Smooth muscle cell (in vitro differentiated cells): ENCODE measurements at regions not wholly inside any gene's neighbourhood (a gene's known extent, or its start where the extent isn't known, plus 50 kb on each side); places are given as distances from the start of the nearest gene placed in this dataset.

Experiments
- DNase-seq: peaks from one replicate; lab custom pipeline; 2025; ENCODE audit not compliant: unreplicated experiment; lab: John Stamatoyannopoulos, UW
- H2AFZ ChIP-seq: fragments of 200-600 bp; sonication (generic); 2 replicates; pipeline ENCODE4 v1.6.0; 2016; ENCODE audit warnings: antibody characterized with exemption, low read depth, mild to moderate bottlenecking
- H3F3A ChIP-seq: fragments of 200-600 bp; sonication (generic); 2 replicates; pipeline ENCODE4 v1.6.0; 2017; ENCODE audit warnings: antibody characterized with exemption, low read depth
- H3K27ac ChIP-seq: fragments of 200-600 bp; sonication (generic); 2 replicates; pipeline ENCODE4 v1.5.1; 2016; ENCODE audit warnings: low read depth, mild to moderate bottlenecking
- H3K27me3 ChIP-seq: fragments of 200-600 bp; sonication (generic); 2 replicates; pipeline ENCODE4 v1.6.1; 2016; ENCODE audit warnings: low read depth, mild to moderate bottlenecking
- H3K36me3 ChIP-seq: fragments of 200-600 bp; sonication (generic); 2 replicates; pipeline ENCODE4 v1.5.1; 2016; ENCODE audit warnings: low read depth
- H3K4me1 ChIP-seq: fragments of 200-600 bp; sonication (generic); 2 replicates; pipeline ENCODE4 v1.5.1; 2016; ENCODE audit warnings: low read depth
- H3K4me2 ChIP-seq: fragments of 200-600 bp; sonication (generic); 2 replicates; pipeline ENCODE4 v1.6.0; 2016; ENCODE audit warnings: mild to moderate bottlenecking
- H3K4me3 ChIP-seq: fragments of 200-600 bp; sonication (generic); 2 replicates; pipeline ENCODE4 v1.5.1; 2016; ENCODE audit warnings: mild to moderate bottlenecking
- H3K79me2 ChIP-seq: fragments of 200-600 bp; sonication (generic); 2 replicates; pipeline ENCODE4 v1.6.0; 2016; ENCODE audit warnings: low read depth, mild to moderate bottlenecking
- H3K9ac ChIP-seq: fragments of 200-600 bp; sonication (generic); 2 replicates; pipeline ENCODE4 v1.6.0; 2016; ENCODE audit warnings: low read depth
- H3K9me3 ChIP-seq: fragments of 200-600 bp; sonication (generic); replicated peaks from 2 replicates; pipeline ENCODE4 v1.5.1; 2016; ENCODE audit warnings: low read depth
- H4K20me1 ChIP-seq: fragments of 200-600 bp; sonication (generic); 2 replicates; pipeline ENCODE4 v1.6.0; 2016; ENCODE audit warnings: low read depth
- WGBS: methylation state at CpG from one replicate; pipeline ENCODE4 v1.1.7; 2016; ENCODE audit warnings: low lambda C conversion rate; 5-methylcytosine and 5-hydroxymethylcytosine counted together
- TF ChIP-seq, protein P1 (sequence below): fragments of 200-600 bp; sonication (generic); IDR thresholded peaks from 2 replicates; pipeline ENCODE4 v1.5.1; 2017; ENCODE audit warnings: borderline replicate concordance, mild to moderate bottlenecking, antibody characterized with exemption; ENCODE audit not compliant: insufficient read depth, poor library complexity, severe bottlenecking

DNA sequence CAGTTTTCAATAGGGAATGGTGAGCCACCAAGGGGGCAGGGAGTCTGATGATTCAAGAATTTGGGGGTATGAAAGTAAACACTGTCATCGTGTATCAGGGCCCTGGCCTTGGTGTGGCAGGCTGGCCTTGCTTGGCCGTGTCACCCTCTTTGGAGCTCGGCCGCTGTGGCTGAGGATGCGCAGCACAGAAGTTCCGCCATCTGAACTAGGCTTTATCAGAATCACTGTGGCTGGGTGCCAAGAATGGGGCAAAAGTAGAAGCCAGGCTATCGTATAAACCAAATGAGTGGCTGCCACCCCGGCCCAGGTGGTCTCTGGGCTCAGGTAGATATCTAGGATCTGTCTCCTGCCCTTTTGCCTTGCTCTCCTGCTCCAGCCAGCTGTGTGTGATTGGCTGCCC is 137.4 kb downstream of the PAPOLA start:
- WGBS: 92% methylated on average over 8 of the region's 8 CpGs

DNA sequence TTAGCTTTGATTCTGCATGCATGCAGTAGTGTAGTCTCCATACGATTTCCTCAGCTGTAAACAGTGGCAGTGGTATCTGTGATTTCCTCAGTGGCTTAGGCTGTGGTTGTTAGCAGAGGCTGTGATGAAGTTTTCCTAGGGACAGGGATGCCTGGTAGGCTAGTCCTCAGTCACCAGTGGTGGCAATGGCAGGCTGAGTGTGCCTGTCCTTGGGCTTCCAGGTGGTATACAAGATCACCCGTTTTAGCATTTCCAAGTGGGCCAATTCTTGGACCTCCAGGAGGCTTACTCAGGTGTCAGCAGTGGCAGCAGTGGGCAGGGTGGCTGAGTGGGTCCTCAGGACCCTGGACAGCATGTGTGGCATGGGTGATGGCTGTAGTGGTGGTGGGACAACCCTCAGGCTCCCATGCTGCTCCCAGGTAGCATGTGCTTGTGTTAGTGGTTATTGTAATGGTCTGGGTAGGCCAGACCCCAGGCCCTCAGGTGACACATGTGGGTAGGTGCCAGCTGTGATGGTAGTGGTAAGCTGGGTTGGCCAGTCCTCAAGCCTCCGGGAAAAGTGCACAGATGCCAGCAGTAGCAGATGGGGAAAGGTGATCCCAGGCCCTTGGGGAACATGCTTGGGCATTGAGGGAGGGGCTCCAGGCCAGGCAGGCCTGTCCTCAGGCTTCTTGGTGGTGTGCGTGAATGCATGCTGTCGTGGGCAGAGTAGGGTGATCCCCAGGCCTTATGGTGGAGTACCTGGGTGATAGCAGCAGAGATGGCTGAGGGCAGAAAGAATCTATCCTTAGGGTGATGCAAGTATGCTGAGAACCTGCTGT is 146.5 kb downstream of the PAPOLA start:
- DNase-seq: no peak
- no peaks in the 10 kb centered on the region for H3K4me1 ChIP-seq
- H3K4me3 ChIP-seq: no peak overlapping the region
- H3K4me2 ChIP-seq: no peak overlapping the region
- no peaks in the 10 kb centered on the region for H3K36me3 ChIP-seq
- H3K9ac ChIP-seq: no peak overlapping the region
- WGBS: 86% methylated on average over 5 of the region's 5 CpGs
- no peaks in the 10 kb centered on the region for H4K20me1 ChIP-seq
- TF ChIP-seq, protein P1, sequence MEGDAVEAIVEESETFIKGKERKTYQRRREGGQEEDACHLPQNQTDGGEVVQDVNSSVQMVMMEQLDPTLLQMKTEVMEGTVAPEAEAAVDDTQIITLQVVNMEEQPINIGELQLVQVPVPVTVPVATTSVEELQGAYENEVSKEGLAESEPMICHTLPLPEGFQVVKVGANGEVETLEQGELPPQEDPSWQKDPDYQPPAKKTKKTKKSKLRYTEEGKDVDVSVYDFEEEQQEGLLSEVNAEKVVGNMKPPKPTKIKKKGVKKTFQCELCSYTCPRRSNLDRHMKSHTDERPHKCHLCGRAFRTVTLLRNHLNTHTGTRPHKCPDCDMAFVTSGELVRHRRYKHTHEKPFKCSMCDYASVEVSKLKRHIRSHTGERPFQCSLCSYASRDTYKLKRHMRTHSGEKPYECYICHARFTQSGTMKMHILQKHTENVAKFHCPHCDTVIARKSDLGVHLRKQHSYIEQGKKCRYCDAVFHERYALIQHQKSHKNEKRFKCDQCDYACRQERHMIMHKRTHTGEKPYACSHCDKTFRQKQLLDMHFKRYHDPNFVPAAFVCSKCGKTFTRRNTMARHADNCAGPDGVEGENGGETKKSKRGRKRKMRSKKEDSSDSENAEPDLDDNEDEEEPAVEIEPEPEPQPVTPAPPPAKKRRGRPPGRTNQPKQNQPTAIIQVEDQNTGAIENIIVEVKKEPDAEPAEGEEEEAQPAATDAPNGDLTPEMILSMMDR: no peak
- H3K27ac ChIP-seq: no peak overlapping the region
- no peaks in the 10 kb centered on the region for H3K9me3 ChIP-seq
- H3K79me2 ChIP-seq: no peaks in the 10 kb centered on the region
- H3F3A ChIP-seq: no peaks in the 10 kb centered on the region
- H2AFZ ChIP-seq: no peak overlapping the region
- no peaks in the 10 kb centered on the region for H3K27me3 ChIP-seq

More for the DNA sequence above, 137.4 kb downstream of the PAPOLA start:
- Histone ChIP-seq H3K36me3 (no peaks in the 10 kb centered on the region), H3K4me2 (no peak overlapping the region), H3K79me2 (no peaks in the 10 kb centered on the region), H2AFZ (no peak overlapping the region), H3F3A (no peaks in the 10 kb centered on the region), H3K9ac (no peak overlapping the region), H3K4me1 (no peaks in the 10 kb centered on the region), H3K27me3 (no peaks in the 10 kb centered on the region), H3K9me3 (no peaks in the 10 kb centered on the region), H3K27ac (no peak overlapping the region), H4K20me1 (no peaks in the 10 kb centered on the region), H3K4me3 (no peak overlapping the region)
- TF ChIP-seq, protein P1: no peak
- no peak for DNase-seq

DNA sequence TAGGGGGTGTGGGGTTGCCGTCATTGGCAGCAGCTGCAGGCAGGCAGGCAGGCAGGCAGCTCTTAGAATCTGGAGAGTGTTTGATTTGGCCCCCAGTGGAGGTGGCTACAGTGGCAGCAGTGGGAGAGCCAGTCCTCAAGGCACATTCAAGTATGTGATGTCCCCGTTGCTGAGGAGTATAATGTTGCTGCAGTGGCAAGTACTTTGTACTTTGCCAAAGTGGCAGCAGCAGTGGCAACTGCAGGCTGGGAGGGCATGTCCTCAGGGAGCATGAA is 147.1 kb downstream of the PAPOLA start:
- TF ChIP-seq, protein P1: no peak
- Histone ChIP-seq H3K27ac (no peak overlapping the region), H3K36me3 (no peaks in the 10 kb centered on the region), H3F3A (no peaks in the 10 kb centered on the region), H3K79me2 (no peaks in the 10 kb centered on the region), H3K27me3 (no peaks in the 10 kb centered on the region), H3K4me3 (no peak overlapping the region), H3K4me2 (no peak overlapping the region), H3K4me1 (no peaks in the 10 kb centered on the region), H3K9ac (no peak overlapping the region), H4K20me1 (no peaks in the 10 kb centered on the region), H3K9me3 (no peaks in the 10 kb centered on the region), H2AFZ (no peak overlapping the region)
- 84% methylated on average over 2 of the region's 2 CpGs for WGBS
- no peak for DNase-seq

DNA sequence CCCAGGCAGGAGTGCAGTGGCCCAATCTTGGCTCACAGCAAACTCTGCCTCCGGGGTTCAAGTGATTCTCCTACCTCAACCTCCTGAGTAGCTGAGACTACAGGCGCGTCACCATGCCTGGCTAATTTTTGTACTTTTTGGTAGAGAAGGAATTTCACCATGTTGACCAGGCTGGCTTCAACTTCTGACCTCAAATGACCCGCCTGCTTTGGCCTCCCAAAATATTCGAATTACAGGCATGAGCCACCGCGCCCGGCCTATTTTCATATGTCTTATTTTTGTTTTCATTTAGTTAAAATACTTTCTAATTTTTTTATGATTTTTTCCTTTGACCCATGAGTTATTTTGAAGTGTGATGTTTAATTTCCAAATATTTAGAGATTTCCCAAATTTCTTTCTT is 143.6 kb upstream of the VRK1 start:
- Histone ChIP-seq H3K79me2 (no peaks in the 10 kb centered on the region), H3K4me2 (no peak overlapping the region)
- TF ChIP-seq, protein P1: no peak

More for the DNA sequence above, 143.6 kb upstream of the VRK1 start:
- Histone ChIP-seq H4K20me1 (no peaks in the 10 kb centered on the region), H3K36me3 (no peaks in the 10 kb centered on the region), H3K27me3 (no peaks in the 10 kb centered on the region), H2AFZ (no peak overlapping the region), H3K9ac (no peak overlapping the region), H3K4me1 (no peaks in the 10 kb centered on the region), H3F3A (no peaks in the 10 kb centered on the region), H3K4me3 (no peak overlapping the region), H3K9me3 (no peaks in the 10 kb centered on the region), H3K27ac (no peak overlapping the region)
- no peak for DNase-seq
- 95% methylated on average over 8 of the region's 8 CpGs for WGBS
